Caco-2 (cell line): ENCODE measurements at regions not wholly inside any gene's neighbourhood (a gene's known extent, or its start where the extent isn't known, plus 50 kb on each side); places are given as distances from the start of the nearest gene placed in this dataset.

Experiments
- BruUV-seq: library from RNA; stranded (reverse); fragments of 400-500 nt; replicated peaks from 2 replicates; lab custom pipeline; 2021; lab: Mats Ljungman, UMichigan
- CTCF ChIA-PET: fragments of 300-600 bp; sonication (Branson Sonifier 250); formaldehyde crosslinking; loops from one replicate; lab custom pipeline; 2022; ENCODE audit warnings: antibody characterized with exemption; lab: Charles Lee
- POLR2A ChIA-PET: fragments of 300-600 bp; sonication (Branson Sonifier 250); formaldehyde crosslinking; loops from one replicate; lab custom pipeline; 2022; ENCODE audit warnings: antibody characterized with exemption; lab: Charles Lee
- DNase-seq, 2 experiments: peaks; one replicate each; pipeline versions ENCODE4 v3.0.0 to v3.0.0-alpha.2; 2020 to 2022
- H3K27me3 ChIP-seq: replicated peaks from 2 replicates; pipeline ENCODE4 v1.6.0; 2011; ENCODE audit warnings: low read length; ENCODE audit not compliant: control insufficient read depth, insufficient read depth
- H3K36me3 ChIP-seq: 2 replicates; pipeline ENCODE4 v1.5.1; 2011; ENCODE audit warnings: low read length; ENCODE audit not compliant: control insufficient read depth, insufficient read depth
- H3K4me1 ChIP-seq: fragments of 250-450 bp; sonication (Bioruptor Pico); 2 replicates; pipeline ENCODE4 v1.5.1; 2020; ENCODE audit warnings: mild to moderate bottlenecking
- H3K4me3 ChIP-seq: 2 replicates; pipeline ENCODE4 v1.5.1; 2011; ENCODE audit warnings: low read depth, mild to moderate bottlenecking, control low read depth, low read length
- H3K9me3 ChIP-seq: fragments of 250-450 bp; sonication (Bioruptor Pico); 2 replicates; pipeline ENCODE4 v1.5.1; 2020; ENCODE audit warnings: mild to moderate bottlenecking, moderate library complexity
- H3K27ac Mint-ChIP-seq: one replicate; pipeline ENCODE4 v1.8.0; 2022; ENCODE audit warnings: mixed read lengths; ENCODE audit not compliant: unreplicated experiment
- H3K27me3 Mint-ChIP-seq: one replicate; pipeline ENCODE4 v1.8.0; 2022; ENCODE audit warnings: mixed read lengths; ENCODE audit not compliant: insufficient read depth, unreplicated experiment
- H3K36me3 Mint-ChIP-seq: one replicate; pipeline ENCODE4 v1.8.0; 2022; ENCODE audit warnings: mild to moderate bottlenecking, mixed read lengths; ENCODE audit not compliant: insufficient read depth, unreplicated experiment
- H3K4me1 Mint-ChIP-seq: one replicate; pipeline ENCODE4 v1.8.0; 2022; ENCODE audit warnings: low read depth, mixed read lengths; ENCODE audit not compliant: unreplicated experiment
- H3K4me3 Mint-ChIP-seq: one replicate; pipeline ENCODE4 v1.8.0; 2022; ENCODE audit warnings: mild to moderate bottlenecking, moderate library complexity, mixed read lengths; ENCODE audit not compliant: unreplicated experiment
- H3K9me3 Mint-ChIP-seq: one replicate; pipeline ENCODE4 v1.8.0; 2022; ENCODE audit warnings: mixed read lengths; ENCODE audit not compliant: unreplicated experiment
- CTCF ChIP-seq, 2 experiments: fragments of 200-600 bp in 1 of 2; IDR thresholded peaks; 1 replicate in 1 of 2; 2 replicates in 1 of 2; pipeline versions ENCODE4 v1.5.1 to v1.8.0; 2011 to 2022; ENCODE audit warnings: antibody characterized with exemption in 1 of 2, control low read depth in 1 of 2, inconsistent platforms in 1 of 2, low read depth in 1 of 2, low read length in 1 of 2, mild to moderate bottlenecking in 1 of 2, moderate library complexity in 1 of 2; ENCODE audit not compliant: insufficient read depth in 1 of 2, severe bottlenecking in 1 of 2, unreplicated experiment in 1 of 2
- intact Hi-C: fragments of 100-400 bp; cut with micrococcal nuclease; formaldehyde crosslinking; loops from one replicate; pipeline ENCODE4 v1.10.0; 2022; ENCODE audit not compliant: unreplicated experiment

GRCh38 chr3:109640146-109640652, 302.9 kb upstream of the DPPA4 start:
- POLR2A ChIA-PET = no interaction called here
- Mint-ChIP-seq H3K36me3 (no peaks in the 10 kb centered on the region), H3K4me1 (no peaks in the 10 kb centered on the region), H3K27ac (no peak overlapping the region), H3K9me3 (no peaks in the 10 kb centered on the region), H3K4me3 (no peak overlapping the region), H3K27me3 (no peaks in the 10 kb centered on the region)
- H3K9me3 ChIP-seq = no peaks in the 10 kb centered on the region
- TF ChIP-seq CTCF (IDR thresholded peaks at IDR 0.05; ENCODE audit: insufficient read depth in 1 of 2, low read depth in 1 of 2, low read length in 1 of 2, severe bottlenecking in 1 of 2, unreplicated experiment in 1 of 2) = no peak
- CTCF ChIA-PET = no interaction called here
- H3K36me3 ChIP-seq = no peaks in the 10 kb centered on the region
- no TSS peak for BruUV-seq
- no peak for DNase-seq
- intact Hi-C loops = no loop called here
- H3K4me1 ChIP-seq = no peaks in the 10 kb centered on the region; the same call in 1 of the 2 replicates
- H3K27me3 ChIP-seq = no peaks in the 10 kb centered on the region
- H3K4me3 ChIP-seq = no peak overlapping the region

GRCh38 chr3:109642025-109642424, 304.7 kb upstream of the DPPA4 start:
- Mint-ChIP-seq H3K27ac (no peak overlapping the region), H3K36me3 (no peaks in the 10 kb centered on the region), H3K4me1 (no peaks in the 10 kb centered on the region), H3K27me3 (no peaks in the 10 kb centered on the region), H3K4me3 (no peak overlapping the region), H3K9me3 (no peaks in the 10 kb centered on the region)
- POLR2A ChIA-PET = no interaction called here
- Histone ChIP-seq H3K9me3 (no peaks in the 10 kb centered on the region), H3K36me3 (no peaks in the 10 kb centered on the region), H3K4me3 (no peak overlapping the region), H3K4me1 (no peaks in the 10 kb centered on the region; the same call in 1 of the 2 replicates), H3K27me3 (no peaks in the 10 kb centered on the region)
- no peak for TF ChIP-seq CTCF (IDR thresholded peaks at IDR 0.05; ENCODE audit: insufficient read depth in 1 of 2, low read depth in 1 of 2, low read length in 1 of 2, severe bottlenecking in 1 of 2, unreplicated experiment in 1 of 2)
- no peak for DNase-seq
- intact Hi-C loops = no loop called here
- CTCF ChIA-PET = no interaction called here
- no TSS peak for BruUV-seq

GRCh38 chr3:109643590-109643989, 306.2 kb upstream of the DPPA4 start:
- Mint-ChIP-seq H3K27ac (no peak overlapping the region), H3K36me3 (no peaks in the 10 kb centered on the region), H3K27me3 (no peaks in the 10 kb centered on the region), H3K4me3 (no peak overlapping the region), H3K4me1 (no peaks in the 10 kb centered on the region), H3K9me3 (no peaks in the 10 kb centered on the region)
- no peak overlapping the region for H3K4me3 ChIP-seq
- H3K9me3 ChIP-seq = no peaks in the 10 kb centered on the region
- no peaks in the 10 kb centered on the region; the same call in 1 of the 2 replicates for H3K4me1 ChIP-seq
- no peaks in the 10 kb centered on the region for H3K36me3 ChIP-seq
- ChIA-PET POLR2A (no interaction called here), CTCF (no interaction called here)
- DNase-seq = no peak
- no peak for TF ChIP-seq CTCF (IDR thresholded peaks at IDR 0.05; ENCODE audit: insufficient read depth in 1 of 2, low read depth in 1 of 2, low read length in 1 of 2, severe bottlenecking in 1 of 2, unreplicated experiment in 1 of 2)
- BruUV-seq = no TSS peak
- no peaks in the 10 kb centered on the region for H3K27me3 ChIP-seq
- intact Hi-C loops = no loop called here
